Loucy (cell line): ENCODE measurements at regions not wholly inside any gene's neighbourhood (a gene's known extent, or its start where the extent isn't known, plus 50 kb on each side); places are given as distances from the start of the nearest gene placed in this dataset.
A peak's percentile ranks its signal among the peaks of the same experiment; 100 is the strongest.

Experiments used
- H2AFZ ChIP-seq: fragments of 200-600 bp; sonication (generic); 2 replicates; pipeline ENCODE4 v1.6.0; 2016; ENCODE audit warnings: antibody characterized with exemption, mild to moderate bottlenecking, low read length, moderate library complexity
- H3F3A ChIP-seq: fragments of 200-600 bp; 2 replicates; pipeline ENCODE4 v1.6.0; 2016; ENCODE audit warnings: antibody characterized with exemption, low read depth, mild to moderate bottlenecking
- H3K27me3 ChIP-seq: fragments of 200-600 bp; sonication (generic); 2 replicates; pipeline ENCODE4 v1.6.1; 2014; ENCODE audit warnings: low read length, mild to moderate bottlenecking; ENCODE audit not compliant: insufficient read depth, poor library complexity, severe bottlenecking
- H3K36me3 ChIP-seq: fragments of 200-600 bp; sonication (generic); 2 replicates; pipeline ENCODE4 v1.6.1; 2016; ENCODE audit warnings: low read length; ENCODE audit not compliant: insufficient read depth
- H3K4me1 ChIP-seq: fragments of 200-600 bp; sonication (generic); 2 replicates; pipeline ENCODE4 v1.5.1; 2014; ENCODE audit warnings: low read length, mild to moderate bottlenecking; ENCODE audit not compliant: insufficient read depth, poor library complexity, severe bottlenecking
- H3K4me2 ChIP-seq: fragments of 200-600 bp; sonication (generic); 2 replicates; pipeline ENCODE4 v1.6.0; 2014; ENCODE audit warnings: antibody characterized with exemption, low read length, low read depth, mild to moderate bottlenecking; ENCODE audit not compliant: poor library complexity, severe bottlenecking
- H3K4me3 ChIP-seq: fragments of 200-600 bp; sonication (generic); 2 replicates; pipeline ENCODE4 v1.5.1; 2014; ENCODE audit warnings: low read length, mild to moderate bottlenecking, mixed read lengths; ENCODE audit not compliant: poor library complexity, severe bottlenecking
- H3K79me2 ChIP-seq: fragments of 200-600 bp; sonication (generic); 2 replicates; pipeline ENCODE4 v1.6.1; 2014; ENCODE audit warnings: low read length; ENCODE audit not compliant: insufficient read depth
- H3K9ac ChIP-seq: fragments of 200-600 bp; sonication (generic); 2 replicates; pipeline ENCODE4 v1.6.0; 2014; ENCODE audit warnings: mild to moderate bottlenecking, low read depth, low read length, moderate library complexity; ENCODE audit not compliant: poor library complexity, severe bottlenecking
- H3K9me2 ChIP-seq: fragments of 200-600 bp; sonication (generic); replicated peaks from 2 replicates; pipeline ENCODE4 v1.6.1; 2016; ENCODE audit warnings: low read depth, low read length, mixed read lengths
- H3K9me3 ChIP-seq: fragments of 200-600 bp; sonication (generic); 2 replicates; pipeline ENCODE4 v1.6.1; 2014; ENCODE audit warnings: mild to moderate bottlenecking, antibody characterized with exemption, low read length, low read depth; ENCODE audit not compliant: insufficient read depth
- H4K20me1 ChIP-seq: fragments of 200-600 bp; sonication (generic); 2 replicates; pipeline ENCODE4 v1.6.0; 2014; ENCODE audit warnings: antibody characterized with exemption, low read length, mild to moderate bottlenecking; ENCODE audit not compliant: insufficient read depth, poor library complexity, severe bottlenecking
- EZH2phosphoT487 ChIP-seq: fragments of 200-600 bp; IDR thresholded peaks from 2 replicates; pipeline ENCODE4 v1.6.1; 2018; ENCODE audit warnings: antibody characterized with exemption, mild to moderate bottlenecking, moderate library complexity, borderline replicate concordance
- TF ChIP-seq, protein P1 (sequence below): fragments of 200-600 bp; sonication (generic); conservative IDR thresholded peaks from 2 replicates; pipeline ENCODE4 v1.5.1; 2014; ENCODE audit warnings: mild to moderate bottlenecking, antibody characterized with exemption, low read length

DNA sequence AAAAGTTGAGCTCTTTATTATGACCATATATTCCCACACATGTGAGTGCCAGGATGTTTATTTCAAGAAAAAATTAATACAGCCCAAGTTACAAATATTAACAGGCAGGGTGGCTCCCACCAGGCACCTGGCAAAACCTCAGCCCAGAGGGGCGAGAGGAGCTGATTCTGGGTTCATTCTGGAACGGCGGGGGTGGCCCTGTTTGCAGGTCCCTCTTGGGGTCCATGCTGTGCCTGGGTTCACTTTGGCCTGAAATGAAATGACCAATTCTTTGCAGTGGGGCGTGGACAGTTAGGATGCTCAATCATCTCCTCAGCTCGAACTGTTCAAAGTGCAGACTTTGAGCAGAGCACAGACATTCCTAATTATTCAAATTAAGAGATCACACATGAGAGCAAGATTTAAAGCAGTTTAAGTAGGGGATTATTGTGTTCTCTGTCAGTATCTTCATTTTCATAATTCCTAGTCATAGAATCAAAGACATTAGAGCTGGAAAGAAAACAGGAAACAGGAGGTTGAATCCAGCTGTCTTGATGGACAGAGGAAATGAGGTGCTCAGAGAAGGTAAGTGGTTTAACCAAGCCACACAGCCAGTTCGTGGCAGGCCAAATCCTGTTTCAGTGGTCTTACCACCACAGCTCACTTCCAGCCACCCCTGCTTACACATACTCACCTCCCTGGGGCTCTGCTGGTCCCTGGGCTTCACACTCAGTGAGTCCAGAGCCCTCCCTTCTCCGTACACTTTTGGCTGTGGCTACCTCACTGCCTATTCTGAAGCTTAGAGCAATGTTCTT, 363.9 kb upstream of the TNRC6C start:
- Histone ChIP-seq H3K4me2 (no peak overlapping the region), H3K27me3 (no peaks in the 10 kb centered on the region)

DNA sequence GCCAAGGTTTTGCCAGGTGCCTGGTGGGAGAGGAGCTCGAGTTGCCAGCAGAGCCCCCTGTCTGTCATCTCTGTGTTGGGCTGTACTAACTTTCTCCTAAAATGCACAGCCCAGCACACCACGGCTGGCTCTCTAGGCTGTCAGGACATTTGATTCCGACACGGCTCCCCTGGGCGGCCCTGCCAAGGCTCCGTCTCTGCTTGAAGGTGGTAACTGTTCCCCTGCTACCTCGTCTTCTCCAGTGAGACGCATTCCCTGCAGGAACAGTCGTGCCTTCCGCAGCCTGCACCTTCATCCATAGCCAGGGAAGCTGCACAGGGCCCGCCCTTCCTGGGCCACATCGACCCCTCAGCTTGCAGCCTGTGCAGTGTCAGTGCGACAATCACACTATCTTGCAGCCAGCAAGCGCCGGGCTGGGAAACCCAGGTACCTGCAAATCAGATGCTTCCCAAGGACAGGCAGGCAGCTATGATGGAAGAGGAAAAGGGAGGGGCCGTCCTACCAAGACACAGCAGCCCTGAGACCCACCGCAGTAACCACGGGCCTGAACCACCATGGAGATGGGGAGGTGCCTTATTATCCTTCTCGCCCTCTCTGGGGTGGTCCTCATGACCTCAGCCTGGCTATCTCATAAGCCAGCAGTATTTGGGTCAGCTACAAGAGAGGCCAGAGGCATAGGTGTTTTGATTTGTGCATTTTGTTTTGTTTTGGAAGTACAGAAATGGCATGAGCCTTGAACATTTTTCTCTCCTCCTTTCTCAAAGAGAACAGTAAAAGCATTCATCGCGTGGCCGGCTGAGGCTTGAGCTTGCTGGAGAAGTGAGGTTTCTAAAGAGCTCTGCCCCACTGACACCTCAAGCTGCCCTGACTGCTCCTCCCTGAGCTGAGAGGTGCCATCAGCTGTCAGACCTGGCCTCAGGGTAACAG, 361.7 kb upstream of the TNRC6C start:
- no peak overlapping the region for H2AFZ ChIP-seq
- peaks cover 42% of the 10 kb centered on the region for H3K4me1 ChIP-seq
- H3K4me3 ChIP-seq: no peak overlapping the region
- TF ChIP-seq, protein P1, sequence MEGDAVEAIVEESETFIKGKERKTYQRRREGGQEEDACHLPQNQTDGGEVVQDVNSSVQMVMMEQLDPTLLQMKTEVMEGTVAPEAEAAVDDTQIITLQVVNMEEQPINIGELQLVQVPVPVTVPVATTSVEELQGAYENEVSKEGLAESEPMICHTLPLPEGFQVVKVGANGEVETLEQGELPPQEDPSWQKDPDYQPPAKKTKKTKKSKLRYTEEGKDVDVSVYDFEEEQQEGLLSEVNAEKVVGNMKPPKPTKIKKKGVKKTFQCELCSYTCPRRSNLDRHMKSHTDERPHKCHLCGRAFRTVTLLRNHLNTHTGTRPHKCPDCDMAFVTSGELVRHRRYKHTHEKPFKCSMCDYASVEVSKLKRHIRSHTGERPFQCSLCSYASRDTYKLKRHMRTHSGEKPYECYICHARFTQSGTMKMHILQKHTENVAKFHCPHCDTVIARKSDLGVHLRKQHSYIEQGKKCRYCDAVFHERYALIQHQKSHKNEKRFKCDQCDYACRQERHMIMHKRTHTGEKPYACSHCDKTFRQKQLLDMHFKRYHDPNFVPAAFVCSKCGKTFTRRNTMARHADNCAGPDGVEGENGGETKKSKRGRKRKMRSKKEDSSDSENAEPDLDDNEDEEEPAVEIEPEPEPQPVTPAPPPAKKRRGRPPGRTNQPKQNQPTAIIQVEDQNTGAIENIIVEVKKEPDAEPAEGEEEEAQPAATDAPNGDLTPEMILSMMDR: peak; percentile 34; the same call in 1 of the 2 replicates
- TF ChIP-seq EZH2phosphoT487: no peak
- no peaks in the 10 kb centered on the region for H3K9me2 ChIP-seq
- H3K27me3 ChIP-seq: no peaks in the 10 kb centered on the region
- no peaks in the 10 kb centered on the region for H3F3A ChIP-seq
- peak overlapping the region; percentile 35 for H3K9ac ChIP-seq
- no peaks in the 10 kb centered on the region for H4K20me1 ChIP-seq
- no peaks in the 10 kb centered on the region for H3K36me3 ChIP-seq
- no peaks in the 10 kb centered on the region for H3K9me3 ChIP-seq
- H3K79me2 ChIP-seq: no peaks in the 10 kb centered on the region
- peak overlapping the region; percentile 15 for H3K4me2 ChIP-seq

More for the DNA sequence above, 363.9 kb upstream of the TNRC6C start:
- H3K9me2 ChIP-seq: no peaks in the 10 kb centered on the region
- H3K4me3 ChIP-seq: no peak overlapping the region
- no peak overlapping the region for H3K9ac ChIP-seq
- H4K20me1 ChIP-seq: no peaks in the 10 kb centered on the region
- TF ChIP-seq, protein P1: no peak
- no peak for TF ChIP-seq EZH2phosphoT487
- peaks cover 49% of the 10 kb centered on the region for H3K4me1 ChIP-seq
- no peak overlapping the region for H2AFZ ChIP-seq
- no peaks in the 10 kb centered on the region for H3K36me3 ChIP-seq
- H3F3A ChIP-seq: no peaks in the 10 kb centered on the region
- H3K9me3 ChIP-seq: no peaks in the 10 kb centered on the region
- no peaks in the 10 kb centered on the region for H3K79me2 ChIP-seq

DNA sequence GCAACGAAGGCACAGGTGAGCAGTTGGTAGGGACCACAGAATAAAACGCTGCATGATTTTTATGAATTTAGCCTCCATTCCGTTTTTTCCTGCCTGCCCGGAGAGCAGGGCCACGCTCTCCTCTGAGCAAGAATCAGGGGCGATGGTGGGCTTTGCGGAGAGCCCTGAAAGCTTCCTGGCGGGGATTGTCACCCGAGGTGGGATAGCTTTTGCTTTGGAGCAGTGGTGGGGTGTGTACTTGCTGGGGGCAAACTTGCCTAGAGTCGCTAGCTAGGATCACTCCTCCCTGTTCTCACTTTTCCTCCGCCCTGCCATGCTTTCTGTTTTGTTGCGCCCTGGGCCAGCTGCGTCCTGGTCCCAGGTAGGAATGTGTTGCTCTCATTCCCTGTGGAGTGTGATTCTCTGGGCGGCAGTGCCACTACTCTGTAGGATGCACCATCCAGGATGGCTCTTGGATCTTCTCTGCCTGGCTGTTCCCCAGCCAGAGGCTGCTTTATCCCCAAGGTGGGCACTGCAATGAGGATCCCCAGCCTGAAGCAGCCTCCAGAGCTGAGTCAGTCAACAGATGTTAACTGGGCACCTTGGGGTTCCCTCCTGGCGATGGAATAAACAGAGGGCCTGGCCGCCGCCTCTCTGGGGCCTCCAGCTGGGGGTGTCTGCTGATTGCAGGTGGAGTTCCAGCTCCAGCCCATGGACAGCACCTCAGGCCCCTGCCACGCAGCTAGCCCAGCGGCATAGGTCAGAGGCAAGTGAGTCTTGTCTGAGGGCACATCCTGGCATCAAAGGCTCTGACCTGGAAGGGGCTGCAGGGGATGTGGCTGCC, 360.9 kb upstream of the TNRC6C start:
- no peaks in the 10 kb centered on the region for H3K79me2 ChIP-seq
- TF ChIP-seq, protein P1: no peak
- no peak for TF ChIP-seq EZH2phosphoT487
- no peak overlapping the region for H3K4me3 ChIP-seq
- H2AFZ ChIP-seq: no peak overlapping the region
- peak overlapping the region; percentile 15 for H3K4me2 ChIP-seq
- peaks cover 42% of the 10 kb centered on the region for H3K4me1 ChIP-seq
- H3K9me3 ChIP-seq: no peaks in the 10 kb centered on the region
- H3K9me2 ChIP-seq: no peaks in the 10 kb centered on the region
- H3K9ac ChIP-seq: peak overlapping the region; percentile 35
- no peaks in the 10 kb centered on the region for H3K36me3 ChIP-seq
- H3F3A ChIP-seq: no peaks in the 10 kb centered on the region
- no peaks in the 10 kb centered on the region for H3K27me3 ChIP-seq
- no peaks in the 10 kb centered on the region for H4K20me1 ChIP-seq
